Gastroesophageal sphincter (tissue), 4 donors: ENCODE measurements at regions not wholly inside any gene's neighbourhood (a gene's known extent, or its start where the extent isn't known, plus 50 kb on each side); places are given as distances from the start of the nearest gene placed in this dataset.

Experiments used
- ATAC-seq: fragments of 150-250 bp; one replicate; pipeline ENCODE4 v1.9.1; 2016; ENCODE audit warnings: mild to moderate bottlenecking, moderate library complexity
- H3K27ac ChIP-seq, 4 donors: fragments of 200-600 bp; sonication (generic) in 3 of 4; 1 replicate in 3 of 4; 2 replicates in 1 of 4; pipeline ENCODE4 v1.5.1; 2016 to 2019
- H3K27me3 ChIP-seq: fragments of 200-600 bp; sonication (generic); one replicate; pipeline ENCODE4 v1.5.1; 2019
- H3K36me3 ChIP-seq, 2 donors: fragments of 200-600 bp; sonication (generic); one replicate each; pipeline ENCODE4 v1.5.1; 2019; ENCODE audit warnings: control low read depth in 1 of 2
- H3K4me1 ChIP-seq, 3 donors: fragments of 200-600 bp; sonication (generic); 1 replicate in 2 of 3; 2 replicates in 1 of 3; pipeline ENCODE4 v1.5.1; 2016 to 2019; ENCODE audit warnings: control low read depth in 2 of 3
- H3K4me3 ChIP-seq, 2 donors: fragments of 200-600 bp; sonication (generic); one replicate each; pipeline ENCODE4 v1.5.1; 2019; ENCODE audit warnings: mild to moderate bottlenecking in 1 of 2, moderate library complexity in 1 of 2
- H3K9me3 ChIP-seq, 3 donors: fragments of 200-600 bp; sonication (generic); one replicate each; pipeline ENCODE4 v1.5.1; 2017 to 2019; ENCODE audit warnings: control low read depth in 2 of 3
- EP300 ChIP-seq: sonication (generic); formaldehyde crosslinking; IDR thresholded peaks from one replicate; pipeline ENCODE4 v1.6.1; 2017; ENCODE audit warnings: antibody characterized with exemption, mild to moderate bottlenecking
- POLR2A ChIP-seq, 2 donors: fragments of 450-650 bp; IDR thresholded peaks; one replicate each; pipeline ENCODE4 v1.6.1; 2017; ENCODE audit warnings: antibody characterized with exemption in 2 of 2, mild to moderate bottlenecking in 2 of 2, moderate library complexity in 1 of 2
- POLR2AphosphoS5 ChIP-seq: sonication (generic); formaldehyde crosslinking; IDR thresholded peaks from one replicate; pipeline ENCODE4 v1.6.1; 2017; ENCODE audit warnings: antibody characterized with exemption
- WGBS, 2 donors: methylation state at CpG; one replicate each; pipeline ENCODE4 v1.1.5; 2018; ENCODE audit warnings: low coverage in 1 of 2; 5-methylcytosine and 5-hydroxymethylcytosine counted together
- TF ChIP-seq, protein P1 (sequence below), 4 experiments: fragments of 200-600 bp in 2 of 4; fragments of 450-650 bp in 2 of 4; sonication (generic) in 1 of 4; IDR thresholded peaks; one replicate each; pipeline ENCODE4 v1.5.1; 2017 to 2019; ENCODE audit warnings: antibody characterized with exemption in 4 of 4, mild to moderate bottlenecking in 2 of 4, moderate library complexity in 2 of 4

DNA sequence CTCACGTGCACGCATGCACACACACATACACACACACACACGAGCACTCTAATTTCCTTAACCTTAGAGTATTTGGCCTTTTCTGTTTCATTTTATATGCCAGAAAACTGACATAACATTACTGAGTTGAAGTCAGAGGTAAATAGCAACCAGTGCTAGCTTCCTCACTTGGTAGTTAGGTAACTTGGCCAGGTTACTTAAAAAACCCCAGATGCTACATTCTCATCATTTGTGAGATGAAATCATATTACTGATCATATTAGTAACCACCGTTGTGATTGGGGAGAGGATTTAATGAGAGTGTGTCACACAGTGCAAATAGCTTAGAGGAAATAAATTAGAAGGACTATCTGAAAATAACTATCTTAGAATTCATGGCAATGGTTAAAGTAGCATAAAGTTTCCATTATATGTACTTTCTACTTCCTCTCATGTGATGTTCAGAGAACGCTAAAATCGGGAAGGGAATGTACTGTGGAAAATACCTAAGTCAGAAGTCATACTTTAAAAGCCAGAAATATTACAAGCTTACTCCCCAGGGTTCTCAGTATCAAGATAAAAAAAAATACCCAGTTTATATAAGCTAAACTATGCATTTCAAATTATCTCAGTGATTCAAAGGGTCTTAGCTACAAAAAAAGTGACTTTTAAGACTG lies 120.5 kb downstream of the TUSC1 start:
- Histone ChIP-seq H3K36me3 (no peaks in the 10 kb centered on the region), H3K9me3 (no peaks in the 10 kb centered on the region), H3K27ac (no peak overlapping the region), H3K27me3 (no peaks in the 10 kb centered on the region), H3K4me3 (no peak overlapping the region), H3K4me1 (no peaks in the 10 kb centered on the region)
- no peak for ATAC-seq
- WGBS, 2 donors = 29 to 47% methylated on average over 4 to 6 of the region's 6 CpGs
- TF ChIP-seq POLR2A (IDR thresholded peaks at IDR 0.05) (no peak), EP300 (no peak), POLR2AphosphoS5 (no peak)
- TF ChIP-seq, protein P1, sequence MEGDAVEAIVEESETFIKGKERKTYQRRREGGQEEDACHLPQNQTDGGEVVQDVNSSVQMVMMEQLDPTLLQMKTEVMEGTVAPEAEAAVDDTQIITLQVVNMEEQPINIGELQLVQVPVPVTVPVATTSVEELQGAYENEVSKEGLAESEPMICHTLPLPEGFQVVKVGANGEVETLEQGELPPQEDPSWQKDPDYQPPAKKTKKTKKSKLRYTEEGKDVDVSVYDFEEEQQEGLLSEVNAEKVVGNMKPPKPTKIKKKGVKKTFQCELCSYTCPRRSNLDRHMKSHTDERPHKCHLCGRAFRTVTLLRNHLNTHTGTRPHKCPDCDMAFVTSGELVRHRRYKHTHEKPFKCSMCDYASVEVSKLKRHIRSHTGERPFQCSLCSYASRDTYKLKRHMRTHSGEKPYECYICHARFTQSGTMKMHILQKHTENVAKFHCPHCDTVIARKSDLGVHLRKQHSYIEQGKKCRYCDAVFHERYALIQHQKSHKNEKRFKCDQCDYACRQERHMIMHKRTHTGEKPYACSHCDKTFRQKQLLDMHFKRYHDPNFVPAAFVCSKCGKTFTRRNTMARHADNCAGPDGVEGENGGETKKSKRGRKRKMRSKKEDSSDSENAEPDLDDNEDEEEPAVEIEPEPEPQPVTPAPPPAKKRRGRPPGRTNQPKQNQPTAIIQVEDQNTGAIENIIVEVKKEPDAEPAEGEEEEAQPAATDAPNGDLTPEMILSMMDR (IDR thresholded peaks at IDR 0.05) = no peak

DNA sequence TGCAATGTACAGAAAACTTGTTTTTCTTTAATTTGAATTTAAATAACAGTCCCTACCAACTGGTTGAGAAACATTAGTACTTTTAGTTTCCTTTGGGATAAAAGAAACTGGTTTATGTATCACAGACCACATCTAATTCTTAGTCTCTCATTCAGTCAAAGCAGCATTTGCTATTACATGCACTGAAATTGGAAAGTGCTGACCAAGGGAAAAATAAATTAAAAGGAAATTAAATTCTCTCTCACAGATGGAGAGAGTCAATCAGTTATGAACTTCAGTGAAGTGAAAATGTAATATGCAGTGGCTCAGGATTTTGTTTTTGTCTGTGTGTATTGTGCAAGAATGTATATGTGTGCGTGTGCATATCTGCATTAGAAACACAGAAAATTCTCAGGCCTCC lies 121.7 kb downstream of the TUSC1 start:
- no peaks in the 10 kb centered on the region for H3K4me1 ChIP-seq
- TF ChIP-seq, protein P1 (IDR thresholded peaks at IDR 0.05) = no peak
- TF ChIP-seq EP300 = no peak
- no peak for TF ChIP-seq POLR2A (IDR thresholded peaks at IDR 0.05)
- no peak for TF ChIP-seq POLR2AphosphoS5
- H3K36me3 ChIP-seq = no peaks in the 10 kb centered on the region
- H3K27me3 ChIP-seq = no peaks in the 10 kb centered on the region
- no peaks in the 10 kb centered on the region for H3K9me3 ChIP-seq
- no peak overlapping the region for H3K27ac ChIP-seq
- H3K4me3 ChIP-seq = no peak overlapping the region
- WGBS, 2 donors = 43 to 100% methylated on average over 1 of the region's 1 CpG
- no peak for ATAC-seq

DNA sequence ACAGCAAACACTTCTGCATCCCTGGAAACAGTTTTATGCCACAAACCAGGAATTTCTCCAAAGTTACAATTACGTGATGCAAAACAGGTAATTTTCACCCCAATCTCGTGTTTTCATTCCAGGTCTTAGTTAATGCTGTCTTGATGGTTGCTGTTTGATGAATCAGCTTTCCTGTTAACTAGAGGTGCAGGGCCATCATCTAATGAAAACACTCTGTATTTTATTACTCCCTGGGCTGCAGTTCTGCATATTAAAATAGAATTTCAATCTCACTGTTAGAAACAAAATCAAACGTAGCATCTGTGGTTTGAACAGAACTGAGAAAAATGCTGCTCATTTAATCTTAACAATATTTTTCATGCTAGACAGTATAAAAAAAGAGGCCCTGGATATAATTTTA lies 129.4 kb downstream of the TUSC1 start:
- no peak for ATAC-seq
- H3K4me3 ChIP-seq = no peak overlapping the region
- no peaks in the 10 kb centered on the region for H3K4me1 ChIP-seq
- H3K9me3 ChIP-seq = no peaks in the 10 kb centered on the region
- no peak overlapping the region for H3K27ac ChIP-seq
- no peaks in the 10 kb centered on the region for H3K36me3 ChIP-seq
- TF ChIP-seq POLR2A (IDR thresholded peaks at IDR 0.05) (no peak), EP300 (no peak), POLR2AphosphoS5 (no peak)
- TF ChIP-seq, protein P1 (IDR thresholded peaks at IDR 0.05) = no peak
- WGBS, 2 donors = 47 to 54% methylated on average over 3 of the region's 3 CpGs
- no peaks in the 10 kb centered on the region for H3K27me3 ChIP-seq

DNA sequence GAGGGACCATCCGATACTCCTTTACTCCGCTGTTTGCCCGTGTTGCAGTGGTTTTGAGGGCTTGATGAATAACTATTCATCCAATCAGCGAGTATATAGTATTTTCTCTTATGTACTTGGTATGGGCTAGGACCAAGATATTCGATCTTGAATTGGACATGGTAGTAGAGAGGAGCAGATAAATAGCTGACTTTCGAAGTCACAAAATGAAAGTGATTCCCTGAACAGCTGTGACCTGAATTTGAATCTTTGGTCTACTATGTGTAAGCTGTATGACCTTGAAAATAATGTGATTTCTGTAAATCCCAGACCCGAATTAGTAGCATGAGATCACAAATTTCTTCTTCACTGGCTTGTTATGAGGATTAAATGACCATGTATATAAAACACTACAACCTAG lies 134.4 kb downstream of the TUSC1 start:
- Histone ChIP-seq H3K4me3 (no peak overlapping the region), H3K4me1 (no peaks in the 10 kb centered on the region), H3K27ac (no peak overlapping the region), H3K27me3 (no peaks in the 10 kb centered on the region), H3K9me3 (no peaks in the 10 kb centered on the region), H3K36me3 (no peaks in the 10 kb centered on the region)
- ATAC-seq = no peak
- TF ChIP-seq, protein P1 (IDR thresholded peaks at IDR 0.05) = no peak
- TF ChIP-seq EP300 = no peak
- TF ChIP-seq POLR2AphosphoS5 = no peak
- no peak for TF ChIP-seq POLR2A (IDR thresholded peaks at IDR 0.05)
- WGBS, 2 donors = 92 to 97% methylated on average over 5 to 7 of the region's 7 CpGs

DNA sequence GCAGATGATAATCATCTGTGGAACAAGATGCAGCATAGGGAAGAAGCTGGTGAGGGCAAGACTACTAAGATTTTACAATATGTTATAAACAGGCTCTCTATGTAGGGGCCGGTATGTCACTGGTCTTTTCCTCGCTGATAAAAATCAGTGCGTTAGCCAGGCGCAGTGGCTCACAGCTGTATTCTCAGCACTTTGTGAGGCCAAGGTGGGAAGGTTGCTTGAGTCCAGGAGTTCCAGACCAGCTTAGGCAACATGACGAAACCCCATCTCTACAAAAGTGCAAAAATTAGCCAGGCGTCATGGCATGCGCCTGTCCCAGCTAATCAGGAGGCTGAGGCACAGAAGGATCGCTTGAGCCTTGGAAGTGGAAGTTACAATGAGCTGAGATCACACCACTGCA lies 135.9 kb downstream of the TUSC1 start:
- Histone ChIP-seq H3K27ac (no peak overlapping the region), H3K4me1 (no peaks in the 10 kb centered on the region), H3K27me3 (no peaks in the 10 kb centered on the region), H3K4me3 (no peak overlapping the region), H3K9me3 (no peaks in the 10 kb centered on the region), H3K36me3 (no peaks in the 10 kb centered on the region)
- no peak for ATAC-seq
- WGBS, 2 donors = 90 to 96% methylated on average over 6 to 8 of the region's 8 CpGs
- TF ChIP-seq POLR2A (IDR thresholded peaks at IDR 0.05) (no peak), EP300 (no peak), POLR2AphosphoS5 (no peak)
- TF ChIP-seq, protein P1 (IDR thresholded peaks at IDR 0.05) = no peak
